GM23338 (cell line): ENCODE measurements at regions not wholly inside any gene's neighbourhood (a gene's known extent, or its start where the extent isn't known, plus 50 kb on each side); places are given as distances from the start of the nearest gene placed in this dataset.

ENCODE experiments used
- ATAC-seq: fragments of 200-7000 bp; cut with Tn5 transposase; 3 replicates; pipeline ENCODE4 v1.9.1; 2020
- DNase-seq: peaks from one replicate; pipeline ENCODE4 v3.0.0-alpha.2; 2015; ENCODE audit warnings: low spot score
- H2AFZ ChIP-seq: fragments of 200-600 bp; sonication (generic); 2 replicates; pipeline ENCODE4 v1.8.0; 2016; ENCODE audit warnings: antibody characterized with exemption, mild to moderate bottlenecking, moderate library complexity
- H3F3A ChIP-seq: fragments of 200-600 bp; sonication (generic); replicated peaks from 2 replicates; pipeline ENCODE4 v1.8.0; 2017; ENCODE audit warnings: antibody characterized with exemption, mixed run types, low read depth
- H3K27ac ChIP-seq: fragments of 200-600 bp; sonication (generic); 2 replicates; pipeline ENCODE4 v1.6.1; 2016; ENCODE audit warnings: low read depth
- H3K27me3 ChIP-seq: fragments of 200-600 bp; sonication (generic); 2 replicates; pipeline ENCODE4 v1.8.0; 2016; ENCODE audit warnings: mild to moderate bottlenecking, mixed run types, moderate library complexity; ENCODE audit not compliant: insufficient read depth
- H3K36me3 ChIP-seq: fragments of 200-600 bp; sonication (generic); 2 replicates; pipeline ENCODE4 v1.8.0; 2016; ENCODE audit warnings: mild to moderate bottlenecking; ENCODE audit not compliant: insufficient read depth
- H3K4me1 ChIP-seq: fragments of 200-600 bp; sonication (generic); 2 replicates; pipeline ENCODE4 v1.8.0; 2016; ENCODE audit warnings: mild to moderate bottlenecking, moderate library complexity; ENCODE audit not compliant: insufficient read depth
- H3K4me2 ChIP-seq: fragments of 200-600 bp; sonication (generic); 2 replicates; pipeline ENCODE4 v1.7.1; 2017; ENCODE audit warnings: mixed run types
- H3K4me3 ChIP-seq: fragments of 200-600 bp; sonication (generic); 2 replicates; pipeline ENCODE4 v1.6.1; 2016; ENCODE audit warnings: mixed run types
- H3K79me2 ChIP-seq: fragments of 200-600 bp; sonication (generic); replicated peaks from 2 replicates; pipeline ENCODE4 v1.8.0; 2017; ENCODE audit warnings: mild to moderate bottlenecking; ENCODE audit not compliant: insufficient read depth
- H3K9me2 ChIP-seq: fragments of 200-600 bp; sonication (generic); 2 replicates; pipeline ENCODE4 v1.8.0; 2017; ENCODE audit not compliant: insufficient read depth
- H4K20me1 ChIP-seq: fragments of 200-600 bp; sonication (generic); replicated peaks from 2 replicates; pipeline ENCODE4 v1.8.0; 2017; ENCODE audit warnings: mild to moderate bottlenecking; ENCODE audit not compliant: insufficient read depth
- H3K27ac Mint-ChIP-seq: 2 replicates; pipeline ENCODE4 v1.8.0; 2020; ENCODE audit warnings: inconsistent platforms, mild to moderate bottlenecking, moderate library complexity, mixed read lengths
- H3K27me3 Mint-ChIP-seq: 3 replicates; pipeline ENCODE4 v1.8.0; 2022; ENCODE audit warnings: low read depth, mild to moderate bottlenecking, moderate library complexity, mixed read lengths, inconsistent platforms; ENCODE audit not compliant: insufficient read depth, poor library complexity
- H3K36me3 Mint-ChIP-seq: 3 replicates; pipeline ENCODE4 v1.8.0; 2021; ENCODE audit warnings: low read depth, mild to moderate bottlenecking, inconsistent platforms, moderate library complexity, mixed read lengths
- H3K4me1 Mint-ChIP-seq: 3 replicates; pipeline ENCODE4 v1.8.0; 2020; ENCODE audit warnings: mild to moderate bottlenecking, inconsistent platforms, mixed read lengths
- H3K4me3 Mint-ChIP-seq: 3 replicates; pipeline ENCODE4 v1.8.0; 2021; ENCODE audit warnings: moderate library complexity, mild to moderate bottlenecking, inconsistent platforms, mixed read lengths
- H3K9me3 Mint-ChIP-seq: 3 replicates; pipeline ENCODE4 v1.8.0; 2020; ENCODE audit warnings: moderate library complexity, mild to moderate bottlenecking, inconsistent platforms, mixed read lengths
- CTCF ChIP-seq, 2 experiments: fragments of 200-600 bp in 1 of 2; sonication (generic) in 1 of 2; conservative IDR thresholded peaks; 2 replicates each; pipeline versions ENCODE4 v1.5.1 to v1.6.1; 2016 to 2017; ENCODE audit warnings: antibody characterized with exemption in 2 of 2, low read depth in 2 of 2, mild to moderate bottlenecking in 2 of 2, moderate library complexity in 1 of 2
- EZH2 ChIP-seq: fragments of 200-600 bp; sonication (generic); IDR thresholded peaks from one replicate; pipeline ENCODE4 v1.8.0; 2017; ENCODE audit warnings: antibody characterized with exemption, mild to moderate bottlenecking, low read depth; ENCODE audit not compliant: unreplicated experiment
- NANOG ChIP-seq: IDR thresholded peaks from 2 replicates; pipeline ENCODE4 v1.6.1; 2016; ENCODE audit warnings: antibody characterized with exemption, borderline replicate concordance
- POLR2AphosphoS5 ChIP-seq: IDR thresholded peaks from 2 replicates; pipeline ENCODE4 v1.6.1; 2016; ENCODE audit warnings: antibody characterized with exemption, low read depth
- STAT1 ChIP-seq: IDR thresholded peaks from one replicate; pipeline ENCODE4 v1.6.1; 2016; ENCODE audit warnings: antibody characterized with exemption; ENCODE audit not compliant: unreplicated experiment
- ZNF114 ChIP-seq: fragments of 250-450 bp; sonication (Bioruptor Pico); IDR thresholded peaks from 2 replicates; pipeline ENCODE4 v1.5.0; 2020; ENCODE audit warnings: mild to moderate bottlenecking, moderate library complexity
- ZNF331 ChIP-seq: fragments of 250-450 bp; sonication (Bioruptor Pico); IDR thresholded peaks from 2 replicates; pipeline ENCODE4 v1.5.0; 2020; ENCODE audit warnings: low read depth, mild to moderate bottlenecking, moderate library complexity
- ZNF462 ChIP-seq: fragments of 250-450 bp; sonication (Bioruptor Pico); IDR thresholded peaks from 2 replicates; pipeline ENCODE4 v1.5.0; 2020; ENCODE audit warnings: mild to moderate bottlenecking, moderate library complexity

- TF ChIP-seq POLR2AphosphoS5 (no peak), ZNF331 (CRISPR knock-in tag) (no peak), CTCF (conservative IDR thresholded peaks at IDR 0.05; ENCODE audit: low read depth in 2 of 2) (peak; percentile 90), EZH2 (no peak), STAT1 (no peak)
- Histone ChIP-seq H3K9me2 (no peaks in the 10 kb centered on the region; the same call in 1 of the 2 replicates), H3K27me3 (no peaks in the 10 kb centered on the region), H3K36me3 (no peaks in the 10 kb centered on the region), H3K4me1 (peaks cover 22% of the 10 kb centered on the region; the same call in 1 of the 2 replicates), H3K27ac (peak overlapping the region; percentile 76), H2AFZ (peak overlapping the region; percentile 11; the same call in 1 of the 2 replicates), H3K4me2 (peak overlapping the region; percentile 22; the same call in 1 of the 2 replicates), H3K79me2 (no peaks in the 10 kb centered on the region), H3F3A (no peaks in the 10 kb centered on the region), H3K4me3 (no peak overlapping the region), H4K20me1 (no peaks in the 10 kb centered on the region)
- ATAC-seq (peak; percentile 96), DNase-seq (peak; percentile 88)
- Mint-ChIP-seq H3K27ac (peak overlapping the region; percentile 60; the same call in 1 of the 2 replicates), H3K27me3 (peaks cover 6% of the 10 kb centered on the region), H3K9me3 (no peaks in the 10 kb centered on the region; the same call in 2 of the 3 replicates), H3K36me3 (peaks cover 17% of the 10 kb centered on the region), H3K4me3 (no peak overlapping the region), H3K4me1 (peaks cover 16% of the 10 kb centered on the region)
Measured at GRCh38 chr10:52883996-52884871, 111.7 kb upstream of the MBL2 start.

GRCh38 chr10:52879091-52879807 is 106.7 kb upstream of the MBL2 start:
- H3K79me2 ChIP-seq = no peaks in the 10 kb centered on the region
- H2AFZ ChIP-seq = no peak overlapping the region
- Mint-ChIP-seq H3K4me1 (no peaks in the 10 kb centered on the region; the same call in 2 of the 3 replicates), H3K4me3 (no peak overlapping the region), H3K27me3 (no peaks in the 10 kb centered on the region), H3K9me3 (no peaks in the 10 kb centered on the region), H3K36me3 (no peaks in the 10 kb centered on the region), H3K27ac (no peak overlapping the region)
- no peak overlapping the region for H3K4me2 ChIP-seq
- DNase-seq (no peak), ATAC-seq (no peak)
- peaks cover 11% of the 10 kb centered on the region; the same call in 1 of the 2 replicates for H3K4me1 ChIP-seq
- H3K9me2 ChIP-seq = peaks cover 5% of the 10 kb centered on the region; the same call in 1 of the 2 replicates
- H3K27ac ChIP-seq = no peak overlapping the region
- no peaks in the 10 kb centered on the region for H3K36me3 ChIP-seq
- no peaks in the 10 kb centered on the region for H3F3A ChIP-seq
- no peaks in the 10 kb centered on the region for H3K27me3 ChIP-seq
- H4K20me1 ChIP-seq = no peaks in the 10 kb centered on the region
- H3K4me3 ChIP-seq = no peak overlapping the region
- TF ChIP-seq ZNF462 (CRISPR knock-in tag) = no peak
- no peak for TF ChIP-seq POLR2AphosphoS5
- TF ChIP-seq CTCF (conservative IDR thresholded peaks at IDR 0.05; ENCODE audit: low read depth in 2 of 2) = no peak
- no peak for TF ChIP-seq NANOG
- TF ChIP-seq ZNF114 (CRISPR knock-in tag) = no peak
- no peak for TF ChIP-seq EZH2
- no peak for TF ChIP-seq STAT1
